C4-2B (cell line): ENCODE measurements at regions not wholly inside any gene's neighbourhood (a gene's known extent, or its start where the extent isn't known, plus 50 kb on each side); places are given as distances from the start of the nearest gene placed in this dataset.
A peak's percentile ranks its signal among the peaks of the same experiment; 100 is the strongest.

Experiments used
- H3K27ac ChIP-seq: fragments of 450-650 bp; 2 replicates; pipeline ENCODE4 v1.5.1; 2017
- ZFX ChIP-seq: fragments of 450-650 bp; IDR thresholded peaks from 2 replicates; pipeline ENCODE4 v1.6.1; 2017
- TF ChIP-seq, protein P1 (sequence below): fragments of 450-650 bp; conservative IDR thresholded peaks from 2 replicates; pipeline ENCODE4 v1.5.1; 2017; ENCODE audit warnings: mild to moderate bottlenecking

DNA sequence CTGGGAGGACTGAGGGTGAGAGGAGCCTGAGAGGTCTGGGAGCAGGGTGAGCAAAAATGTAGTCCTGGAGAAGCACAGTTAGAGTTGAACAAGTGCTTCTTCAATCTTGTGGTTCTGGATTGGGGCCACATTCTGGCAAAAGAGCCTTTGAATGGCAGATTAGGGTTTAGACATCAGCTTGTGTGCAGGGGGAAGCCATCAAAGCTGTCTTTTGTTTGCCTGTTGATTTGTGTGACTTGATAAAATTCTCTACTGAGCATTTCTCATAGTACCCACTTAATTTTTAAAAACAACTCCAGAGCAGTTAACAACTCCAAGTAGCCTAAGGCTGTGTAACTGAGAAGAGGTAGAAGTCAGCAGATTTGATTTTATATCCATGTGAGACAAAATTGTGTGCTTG is 166.2 kb downstream of the FAT3 start:
- no peak for TF ChIP-seq ZFX
- TF ChIP-seq, protein P1, sequence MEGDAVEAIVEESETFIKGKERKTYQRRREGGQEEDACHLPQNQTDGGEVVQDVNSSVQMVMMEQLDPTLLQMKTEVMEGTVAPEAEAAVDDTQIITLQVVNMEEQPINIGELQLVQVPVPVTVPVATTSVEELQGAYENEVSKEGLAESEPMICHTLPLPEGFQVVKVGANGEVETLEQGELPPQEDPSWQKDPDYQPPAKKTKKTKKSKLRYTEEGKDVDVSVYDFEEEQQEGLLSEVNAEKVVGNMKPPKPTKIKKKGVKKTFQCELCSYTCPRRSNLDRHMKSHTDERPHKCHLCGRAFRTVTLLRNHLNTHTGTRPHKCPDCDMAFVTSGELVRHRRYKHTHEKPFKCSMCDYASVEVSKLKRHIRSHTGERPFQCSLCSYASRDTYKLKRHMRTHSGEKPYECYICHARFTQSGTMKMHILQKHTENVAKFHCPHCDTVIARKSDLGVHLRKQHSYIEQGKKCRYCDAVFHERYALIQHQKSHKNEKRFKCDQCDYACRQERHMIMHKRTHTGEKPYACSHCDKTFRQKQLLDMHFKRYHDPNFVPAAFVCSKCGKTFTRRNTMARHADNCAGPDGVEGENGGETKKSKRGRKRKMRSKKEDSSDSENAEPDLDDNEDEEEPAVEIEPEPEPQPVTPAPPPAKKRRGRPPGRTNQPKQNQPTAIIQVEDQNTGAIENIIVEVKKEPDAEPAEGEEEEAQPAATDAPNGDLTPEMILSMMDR, result no peak

DNA sequence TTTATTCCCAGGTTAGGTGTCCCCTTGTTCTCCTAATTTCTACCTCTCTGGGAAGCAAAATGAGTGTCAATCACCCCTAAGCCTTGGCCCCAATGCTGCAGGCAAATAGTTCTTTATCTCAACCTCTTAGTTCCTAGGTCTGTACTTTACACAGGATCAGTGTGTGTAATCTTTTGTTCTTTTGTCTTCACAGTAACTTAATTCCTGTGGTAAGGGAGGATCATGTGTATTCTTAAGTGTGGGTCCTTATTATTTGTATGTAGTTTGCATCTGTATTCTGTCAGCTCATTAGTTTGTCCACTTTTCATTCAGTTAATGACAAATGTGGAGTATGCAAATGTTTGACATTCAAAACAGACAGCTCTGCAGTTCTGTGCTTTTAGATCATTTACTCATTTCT is 166.7 kb downstream of the FAT3 start:
- no peak overlapping the region for H3K27ac ChIP-seq
- TF ChIP-seq ZFX, result no peak
- TF ChIP-seq, protein P1, result no peak

More for the DNA sequence above, 166.2 kb downstream of the FAT3 start:
- H3K27ac ChIP-seq, result no peak overlapping the region

DNA sequence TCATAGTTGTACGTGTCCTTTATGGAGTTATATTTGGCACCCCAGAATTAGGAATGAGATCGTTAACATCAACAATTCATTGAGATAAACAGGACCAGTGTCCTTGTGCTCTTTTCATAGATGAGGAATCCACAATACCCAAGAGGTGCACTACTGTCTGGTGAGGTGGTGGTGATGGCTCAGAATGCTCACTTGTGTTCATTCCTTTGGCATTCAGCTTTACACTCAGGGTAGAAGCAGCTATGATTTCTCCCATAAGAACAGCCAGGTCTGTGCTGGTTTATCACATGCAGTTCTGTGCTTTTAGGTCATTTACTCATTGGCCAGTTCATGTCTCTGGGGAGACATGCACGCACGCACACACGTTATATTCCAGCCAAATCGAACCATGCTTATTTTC is 167.2 kb downstream of the FAT3 start:
- no peak overlapping the region for H3K27ac ChIP-seq
- TF ChIP-seq ZFX, result no peak
- TF ChIP-seq, protein P1, result no peak

DNA sequence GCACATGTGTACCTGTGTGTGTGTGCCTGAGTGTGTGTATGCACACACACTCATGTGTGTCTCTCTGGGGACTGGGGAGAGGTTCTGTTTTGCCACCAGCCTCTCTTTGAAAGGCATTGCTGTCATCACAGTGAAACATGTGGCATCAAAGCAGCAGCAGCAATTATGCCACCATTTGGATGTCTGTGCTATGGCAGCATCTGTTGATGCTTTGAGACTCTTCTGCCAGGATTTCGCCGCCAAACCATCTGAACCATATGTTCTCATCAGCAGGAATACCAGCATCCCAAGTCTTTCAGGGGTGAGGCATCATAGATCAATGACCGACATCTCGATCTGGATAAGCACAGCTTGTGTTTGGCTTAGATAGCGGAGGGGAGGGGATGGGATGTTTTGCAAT is 168.6 kb downstream of the FAT3 start:
- no peak overlapping the region for H3K27ac ChIP-seq

DNA sequence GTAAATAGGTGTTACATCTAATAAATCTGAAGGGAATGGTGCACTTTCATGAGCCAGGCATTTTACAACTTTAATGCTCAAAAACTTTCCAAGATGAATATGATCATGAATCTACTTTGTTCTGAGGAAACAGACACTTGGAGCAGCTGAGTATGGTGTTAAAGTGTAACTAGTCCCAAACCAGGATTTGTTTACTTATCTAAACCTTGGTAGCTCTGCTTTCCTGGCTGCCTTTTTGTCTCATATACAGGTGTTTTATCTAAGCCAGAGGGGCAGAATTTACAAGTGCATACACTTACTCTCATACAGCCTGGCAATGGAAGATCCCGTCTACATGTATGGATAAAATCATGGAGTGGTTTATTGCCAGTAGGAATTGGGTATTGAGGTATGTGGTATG is 171.5 kb downstream of the FAT3 start:
- TF ChIP-seq, protein P1, result no peak
- no peak for TF ChIP-seq ZFX
- no peak overlapping the region for H3K27ac ChIP-seq

More for the DNA sequence above, 168.6 kb downstream of the FAT3 start:
- no peak for TF ChIP-seq ZFX
- TF ChIP-seq, protein P1, result no peak

DNA sequence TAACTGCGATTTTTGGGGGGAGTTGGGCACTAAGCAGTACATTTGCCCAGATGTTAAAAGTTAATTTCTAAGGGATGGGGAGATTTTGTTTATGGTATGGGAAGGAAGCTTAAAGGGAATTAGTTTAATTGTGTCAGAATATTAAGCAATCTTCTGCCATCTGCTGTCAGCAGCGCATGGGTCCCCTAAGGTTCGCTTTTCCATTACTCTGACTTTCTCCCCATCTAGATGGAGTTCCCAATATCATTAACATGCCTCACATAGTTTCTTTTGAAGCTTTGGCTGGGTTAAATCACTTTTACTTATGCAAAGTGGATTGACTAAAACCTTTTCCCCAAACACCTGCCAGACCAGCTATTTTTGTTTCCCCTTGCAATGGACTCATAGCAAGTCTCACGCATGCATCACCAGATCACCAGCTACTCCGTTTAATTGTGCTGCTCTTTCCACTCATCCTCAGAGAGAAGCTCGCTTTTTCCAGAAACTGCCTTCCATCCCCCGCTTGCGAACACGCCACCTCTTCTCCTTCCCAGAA is 172.7 kb downstream of the FAT3 start:
- no peak for TF ChIP-seq ZFX
- TF ChIP-seq, protein P1, result no peak
- H3K27ac ChIP-seq, result no peak overlapping the region

DNA sequence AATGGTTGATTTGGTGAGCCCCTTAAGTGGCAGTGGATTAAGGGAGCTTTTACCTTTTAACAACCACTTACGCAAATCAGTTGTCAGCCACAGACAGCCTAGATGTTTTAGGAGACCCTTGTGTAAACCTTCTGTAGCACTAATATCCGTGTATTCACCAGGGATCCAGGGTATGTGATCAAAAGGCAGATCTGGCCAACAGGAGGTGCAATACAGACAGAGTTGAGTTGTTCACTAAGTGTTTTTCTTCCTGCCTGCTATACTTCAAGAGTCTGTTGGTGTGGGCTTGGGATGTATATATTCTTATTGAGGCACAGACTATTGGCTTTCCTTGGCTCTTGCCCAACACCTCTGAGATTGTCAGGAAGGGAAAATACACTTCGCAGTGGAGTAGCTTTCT is 175.1 kb downstream of the FAT3 start:
- TF ChIP-seq ZFX, result no peak
- TF ChIP-seq, protein P1, result peak; percentile 5; the same call in 1 of the 2 replicates
- H3K27ac ChIP-seq, result no peak overlapping the region
